ENCODE measurements at regions not wholly inside any gene's neighbourhood (a gene's known extent, or its start where the extent isn't known, plus 50 kb on each side); places are given as distances from the start of the nearest gene placed in this dataset.
"Not testable (repeated sequence)": the region's sequence is repeated elsewhere in the genome, so short reads cannot be mapped to it uniquely, and the experiment has no call there.

DNA sequence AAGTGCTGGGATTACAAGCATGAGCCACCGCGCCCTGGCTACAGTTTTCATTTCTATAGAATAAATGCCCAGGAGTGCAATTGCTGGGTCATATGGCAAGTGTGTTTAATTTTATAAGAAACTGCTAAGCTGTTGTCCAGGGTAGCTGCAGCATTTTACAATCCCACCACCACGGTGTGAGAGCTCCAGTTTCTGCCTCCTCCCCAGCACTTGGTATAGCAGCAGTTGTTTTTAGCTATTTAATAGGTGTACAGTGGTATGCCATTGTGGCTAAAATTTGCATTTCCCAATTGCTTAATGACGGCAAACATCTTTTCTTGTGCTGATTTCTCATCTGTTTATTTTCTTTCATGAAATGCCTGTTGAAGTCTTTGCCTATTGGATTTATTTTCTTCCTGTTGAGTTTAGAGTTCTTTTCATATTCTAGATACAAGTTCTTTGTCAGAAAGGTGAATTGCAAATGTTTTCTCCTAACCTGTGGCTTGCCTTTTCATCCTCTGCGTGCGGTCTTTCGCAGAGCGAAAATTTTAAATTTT lies 100.3 kb downstream of the NDFIP1 start:
- WGBS (ENCODE audit: low lambda C conversion rate, missing lambda C conversion rate): 79% methylated on average over 8 of the region's 8 CpGs

DNA sequence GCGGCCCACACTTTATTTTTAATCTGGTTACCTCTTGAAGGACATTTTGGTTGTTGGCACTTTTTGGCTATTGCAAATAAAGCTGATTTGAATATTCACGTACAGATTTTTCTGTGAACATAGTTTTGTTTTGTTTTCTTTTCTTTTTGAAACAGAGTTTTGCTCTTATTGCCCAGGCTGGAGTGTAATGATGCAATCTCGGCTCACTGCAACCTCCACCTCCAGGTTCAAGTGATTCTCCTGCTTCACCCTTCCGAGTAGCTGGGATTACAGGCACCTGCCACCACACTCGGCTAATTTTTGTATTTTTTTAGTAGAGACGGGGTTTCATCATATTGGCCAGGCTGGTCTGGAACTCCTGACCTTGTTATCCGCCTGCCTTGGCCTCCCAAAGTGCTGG lies 99.7 kb downstream of the NDFIP1 start:
- H4K20me1 ChIP-seq (ENCODE audit: insufficient read depth, poor library complexity, severe bottlenecking); H2AFZ ChIP-seq; H3K4me1 ChIP-seq (ENCODE audit: insufficient read depth); H3K9me3 ChIP-seq (ENCODE audit: low read depth); H3K27ac ChIP-seq; H3K9me2 ChIP-seq (replicated peaks; ENCODE audit: insufficient read depth); H3K4me2 ChIP-seq; H3K4me3 ChIP-seq; H3K36me3 ChIP-seq (replicated peaks; ENCODE audit: insufficient read depth, low read depth); H3K27me3 ChIP-seq; H3K79me2 ChIP-seq; DNase-seq (ENCODE audit: low spot score): not testable (repeated sequence)
- 74% methylated on average over 7 of the region's 7 CpGs for WGBS (ENCODE audit: low lambda C conversion rate, missing lambda C conversion rate)

More for the DNA sequence above, 100.3 kb downstream of the NDFIP1 start:
- TF ChIP-seq EZH2 (IDR thresholded peaks at IDR 0.05; ENCODE audit: borderline replicate concordance): no peak
- no peak for TF ChIP-seq EZH2phosphoT487 (IDR thresholded peaks at IDR 0.05; ENCODE audit: low read depth, severe bottlenecking, unreplicated experiment)
- TF ChIP-seq, protein P1, sequence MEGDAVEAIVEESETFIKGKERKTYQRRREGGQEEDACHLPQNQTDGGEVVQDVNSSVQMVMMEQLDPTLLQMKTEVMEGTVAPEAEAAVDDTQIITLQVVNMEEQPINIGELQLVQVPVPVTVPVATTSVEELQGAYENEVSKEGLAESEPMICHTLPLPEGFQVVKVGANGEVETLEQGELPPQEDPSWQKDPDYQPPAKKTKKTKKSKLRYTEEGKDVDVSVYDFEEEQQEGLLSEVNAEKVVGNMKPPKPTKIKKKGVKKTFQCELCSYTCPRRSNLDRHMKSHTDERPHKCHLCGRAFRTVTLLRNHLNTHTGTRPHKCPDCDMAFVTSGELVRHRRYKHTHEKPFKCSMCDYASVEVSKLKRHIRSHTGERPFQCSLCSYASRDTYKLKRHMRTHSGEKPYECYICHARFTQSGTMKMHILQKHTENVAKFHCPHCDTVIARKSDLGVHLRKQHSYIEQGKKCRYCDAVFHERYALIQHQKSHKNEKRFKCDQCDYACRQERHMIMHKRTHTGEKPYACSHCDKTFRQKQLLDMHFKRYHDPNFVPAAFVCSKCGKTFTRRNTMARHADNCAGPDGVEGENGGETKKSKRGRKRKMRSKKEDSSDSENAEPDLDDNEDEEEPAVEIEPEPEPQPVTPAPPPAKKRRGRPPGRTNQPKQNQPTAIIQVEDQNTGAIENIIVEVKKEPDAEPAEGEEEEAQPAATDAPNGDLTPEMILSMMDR (IDR thresholded peaks at IDR 0.05; ENCODE audit: poor library complexity): no peak
- Histone ChIP-seq H3K27me3 (no peaks in the 10 kb centered on the region), H3K4me2 (no peak overlapping the region), H3K79me2 (no peaks in the 10 kb centered on the region), H3K27ac (no peak overlapping the region), H3K9me2 (replicated peaks; ENCODE audit: insufficient read depth) (no peaks in the 10 kb centered on the region), H4K20me1 (ENCODE audit: insufficient read depth, poor library complexity, severe bottlenecking) (no peaks in the 10 kb centered on the region), H3K4me1 (ENCODE audit: insufficient read depth) (no peaks in the 10 kb centered on the region), H3K36me3 (replicated peaks; ENCODE audit: insufficient read depth, low read depth) (no peaks in the 10 kb centered on the region), H2AFZ (no peak overlapping the region), H3K4me3 (no peak overlapping the region), H3K9me3 (ENCODE audit: low read depth) (no peaks in the 10 kb centered on the region)
- no peak for DNase-seq (ENCODE audit: low spot score)

DNA sequence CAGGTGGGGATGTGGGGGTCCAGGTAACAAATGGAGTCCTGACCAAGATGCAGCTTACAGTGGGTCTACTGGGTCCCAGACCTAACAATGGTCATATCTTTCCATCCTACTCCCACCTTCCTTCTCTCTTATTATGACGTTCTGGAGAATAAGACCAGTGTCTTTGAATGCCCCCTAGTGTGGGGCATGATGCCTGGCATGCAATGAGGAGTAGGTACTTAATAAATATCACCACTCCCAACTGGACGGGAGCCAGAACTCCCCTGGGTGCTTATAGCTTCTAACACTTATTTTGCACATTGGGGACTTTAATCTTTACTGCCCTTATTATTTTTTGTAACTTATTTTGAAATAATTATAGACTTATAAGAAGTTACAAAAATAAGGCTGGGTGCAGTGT lies 98.2 kb downstream of the NDFIP1 start:
- no peak for DNase-seq (ENCODE audit: low spot score)
- Histone ChIP-seq H3K4me1 (ENCODE audit: insufficient read depth) (no peaks in the 10 kb centered on the region), H3K79me2 (no peaks in the 10 kb centered on the region), H3K4me3 (no peak overlapping the region), H3K36me3 (replicated peaks; ENCODE audit: insufficient read depth, low read depth) (no peaks in the 10 kb centered on the region), H3K27me3 (no peaks in the 10 kb centered on the region), H3K27ac (no peak overlapping the region), H3K9me2 (replicated peaks; ENCODE audit: insufficient read depth) (no peaks in the 10 kb centered on the region), H2AFZ (no peak overlapping the region), H3K4me2 (no peak overlapping the region), H4K20me1 (ENCODE audit: insufficient read depth, poor library complexity, severe bottlenecking) (no peaks in the 10 kb centered on the region), H3K9me3 (ENCODE audit: low read depth) (no peaks in the 10 kb centered on the region)
- TF ChIP-seq, protein P1 (IDR thresholded peaks at IDR 0.05; ENCODE audit: poor library complexity): no peak
- no peak for TF ChIP-seq EZH2phosphoT487 (IDR thresholded peaks at IDR 0.05; ENCODE audit: low read depth, severe bottlenecking, unreplicated experiment)
- no peak for TF ChIP-seq EZH2 (IDR thresholded peaks at IDR 0.05; ENCODE audit: borderline replicate concordance)
- WGBS (ENCODE audit: low lambda C conversion rate, missing lambda C conversion rate): 81% methylated on average over 2 of the region's 2 CpGs

DNA sequence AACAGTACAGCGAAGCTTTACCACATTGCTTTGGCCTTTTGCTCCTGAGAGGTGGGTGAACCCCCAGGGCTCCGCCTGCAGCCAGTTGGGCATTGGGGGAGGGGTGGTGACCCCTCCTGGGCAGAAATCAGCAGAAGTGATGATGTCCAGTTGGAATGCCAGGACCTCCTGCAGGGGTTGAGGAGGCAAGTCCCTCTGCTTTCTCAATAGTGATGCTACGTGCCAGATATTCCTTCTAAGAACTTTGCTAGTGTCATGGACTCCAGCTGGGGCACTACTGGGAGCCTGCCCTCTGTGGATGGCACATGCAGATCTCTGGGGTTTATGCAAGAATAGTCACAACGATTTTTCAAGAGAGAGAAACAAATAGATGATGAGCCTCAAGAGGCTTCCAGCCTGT lies 95.6 kb downstream of the NDFIP1 start:
- Histone ChIP-seq H4K20me1 (ENCODE audit: insufficient read depth, poor library complexity, severe bottlenecking) (no peaks in the 10 kb centered on the region), H3K79me2 (no peaks in the 10 kb centered on the region), H3K36me3 (replicated peaks; ENCODE audit: insufficient read depth, low read depth) (no peaks in the 10 kb centered on the region), H3K27ac (no peak overlapping the region), H3K4me1 (ENCODE audit: insufficient read depth) (no peaks in the 10 kb centered on the region), H3K4me2 (no peak overlapping the region), H2AFZ (no peak overlapping the region), H3K4me3 (no peak overlapping the region), H3K9me2 (replicated peaks; ENCODE audit: insufficient read depth) (no peaks in the 10 kb centered on the region), H3K27me3 (no peaks in the 10 kb centered on the region), H3K9me3 (ENCODE audit: low read depth) (no peaks in the 10 kb centered on the region)
- TF ChIP-seq EZH2phosphoT487 (IDR thresholded peaks at IDR 0.05; ENCODE audit: low read depth, severe bottlenecking, unreplicated experiment) (no peak), EZH2 (IDR thresholded peaks at IDR 0.05; ENCODE audit: borderline replicate concordance) (no peak)
- TF ChIP-seq, protein P1 (IDR thresholded peaks at IDR 0.05; ENCODE audit: poor library complexity): no peak
- DNase-seq (ENCODE audit: low spot score): no peak
- WGBS (ENCODE audit: low lambda C conversion rate, missing lambda C conversion rate): 79% methylated on average over 4 of the region's 4 CpGs
